Osteoblast (primary cell): ENCODE measurements at regions not wholly inside any gene's neighbourhood (a gene's known extent, or its start where the extent isn't known, plus 50 kb on each side); places are given as distances from the start of the nearest gene placed in this dataset.

Experiments used
- DNase-seq: peaks from one replicate; pipeline ENCODE4 v3.0.0; 2011; ENCODE audit warnings: low spot score, mixed read lengths; ENCODE audit not compliant: insufficient read length; ENCODE audit errors: missing footprints
- H2AFZ ChIP-seq: 2 replicates; pipeline ENCODE4 v1.6.0; 2011; ENCODE audit warnings: mild to moderate bottlenecking, low read length
- H3K27ac ChIP-seq: 2 replicates; pipeline ENCODE4 v1.5.1; 2011; ENCODE audit warnings: mild to moderate bottlenecking, low read depth, low read length, moderate library complexity
- H3K27me3 ChIP-seq: 2 replicates; pipeline ENCODE4 v1.6.0; 2012; ENCODE audit warnings: mild to moderate bottlenecking, control low read depth, inconsistent platforms, low read length, moderate library complexity; ENCODE audit not compliant: insufficient read depth
- H3K36me3 ChIP-seq: 2 replicates; pipeline ENCODE4 v1.5.1; 2011; ENCODE audit warnings: mild to moderate bottlenecking, low read length, control low read depth, moderate library complexity; ENCODE audit not compliant: insufficient read depth
- H3K4me1 ChIP-seq: 2 replicates; pipeline ENCODE4 v1.5.1; 2011; ENCODE audit warnings: mild to moderate bottlenecking, low read length, control low read depth, moderate library complexity; ENCODE audit not compliant: insufficient read depth
- H3K4me2 ChIP-seq: 2 replicates; pipeline ENCODE4 v1.6.0; 2011; ENCODE audit warnings: mild to moderate bottlenecking, low read length; ENCODE audit not compliant: insufficient read depth
- H3K4me3 ChIP-seq: fragments of 200-600 bp; sonication (generic); 3 replicates; pipeline ENCODE4 v1.5.1; 2012; ENCODE audit warnings: mild to moderate bottlenecking, low read length, inconsistent platforms; ENCODE audit not compliant: insufficient read depth
- H3K79me2 ChIP-seq: 2 replicates; pipeline ENCODE4 v1.6.0; 2012; ENCODE audit warnings: mild to moderate bottlenecking, low read length, control low read depth, inconsistent platforms; ENCODE audit not compliant: insufficient read depth
- H3K9me3 ChIP-seq: 2 replicates; pipeline ENCODE4 v1.5.1; 2011; ENCODE audit warnings: low read depth, low read length, control low read depth
- H4K20me1 ChIP-seq: 2 replicates; pipeline ENCODE4 v1.6.0; 2012; ENCODE audit warnings: mild to moderate bottlenecking, low read length, control low read depth; ENCODE audit not compliant: insufficient read depth
- CTCF ChIP-seq: IDR thresholded peaks from 2 replicates; pipeline ENCODE4 v1.5.1; 2011; ENCODE audit warnings: mild to moderate bottlenecking, low read depth, low read length, moderate library complexity; ENCODE audit errors: extremely low read depth

- Histone ChIP-seq H3K79me2 (no peaks in the 10 kb centered on the region), H3K27me3 (no peaks in the 10 kb centered on the region), H3K4me1 (no peaks in the 10 kb centered on the region), H3K4me2 (no peak overlapping the region), H2AFZ (no peak overlapping the region), H3K9me3 (peaks cover 3% of the 10 kb centered on the region), H3K36me3 (no peaks in the 10 kb centered on the region), H3K27ac (no peak overlapping the region), H3K4me3 (no peak overlapping the region), H4K20me1 (no peaks in the 10 kb centered on the region)
- DNase-seq = no peak
- TF ChIP-seq CTCF = no peak
Observed at GRCh38 chr15:97483232-97483631, 477.3 kb upstream of the ARRDC4 start.

GRCh38 chr15:97490429-97490828 lies 470.1 kb upstream of the ARRDC4 start:
- no peak for DNase-seq

GRCh38 chr15:97501291-97501690 lies 459.2 kb upstream of the ARRDC4 start:
- no peaks in the 10 kb centered on the region for H4K20me1 ChIP-seq
- H3K27me3 ChIP-seq = no peaks in the 10 kb centered on the region
- no peaks in the 10 kb centered on the region for H3K9me3 ChIP-seq
- no peaks in the 10 kb centered on the region for H3K4me1 ChIP-seq
- H3K36me3 ChIP-seq = no peaks in the 10 kb centered on the region
- no peak overlapping the region for H3K4me3 ChIP-seq
- TF ChIP-seq CTCF = no peak
- no peak for DNase-seq
- no peaks in the 10 kb centered on the region for H3K79me2 ChIP-seq
- no peak overlapping the region for H3K27ac ChIP-seq
- no peak overlapping the region for H3K4me2 ChIP-seq
- no peak overlapping the region for H2AFZ ChIP-seq

More at GRCh38 chr15:97490429-97490828, 470.1 kb upstream of the ARRDC4 start:
- Histone ChIP-seq H3K4me3 (no peak overlapping the region), H3K27ac (no peak overlapping the region), H3K4me2 (no peak overlapping the region), H3K9me3 (no peaks in the 10 kb centered on the region), H2AFZ (no peak overlapping the region), H3K36me3 (no peaks in the 10 kb centered on the region), H3K27me3 (no peaks in the 10 kb centered on the region), H3K79me2 (no peaks in the 10 kb centered on the region), H4K20me1 (no peaks in the 10 kb centered on the region), H3K4me1 (no peaks in the 10 kb centered on the region)
- no peak for TF ChIP-seq CTCF

GRCh38 chr15:97502038-97502437 lies 458.5 kb upstream of the ARRDC4 start:
- H3K9me3 ChIP-seq = no peaks in the 10 kb centered on the region
- H3K27me3 ChIP-seq = no peaks in the 10 kb centered on the region
- no peak overlapping the region for H3K4me3 ChIP-seq
- H3K27ac ChIP-seq = no peak overlapping the region
- no peaks in the 10 kb centered on the region for H3K36me3 ChIP-seq
- no peaks in the 10 kb centered on the region for H3K79me2 ChIP-seq
- DNase-seq = no peak
- H4K20me1 ChIP-seq = no peaks in the 10 kb centered on the region
- no peak for TF ChIP-seq CTCF
- H3K4me1 ChIP-seq = no peaks in the 10 kb centered on the region
- no peak overlapping the region for H3K4me2 ChIP-seq
- no peak overlapping the region for H2AFZ ChIP-seq
